ENCODE measurements at regions not wholly inside any gene's neighbourhood (a gene's known extent, or its start where the extent isn't known, plus 50 kb on each side); places are given as distances from the start of the nearest gene placed in this dataset.
"Not testable (repeated sequence)": the region's sequence is repeated elsewhere in the genome, so short reads cannot be mapped to it uniquely, and the experiment has no call there.

DNA sequence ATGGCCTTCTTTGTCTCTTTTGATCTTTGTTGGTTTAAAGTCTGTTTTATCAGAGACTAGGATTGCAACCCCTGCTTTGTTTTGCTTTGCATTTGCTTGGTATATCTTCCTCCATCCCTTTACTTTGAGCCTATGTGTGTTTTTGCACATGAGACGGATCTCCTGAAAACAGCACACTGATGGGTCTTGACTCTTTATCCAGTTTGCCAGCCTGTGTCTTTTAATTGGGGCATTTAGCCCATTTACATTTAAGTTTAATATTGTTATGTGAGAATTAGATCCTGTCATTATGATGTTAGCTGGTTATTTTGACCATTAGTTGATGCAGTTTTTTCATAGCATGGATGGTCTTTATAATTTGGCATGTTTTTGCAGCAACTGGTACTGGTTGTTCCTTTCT lies 89.2 kb upstream of the ITPRID2 start:
- not testable (repeated sequence) for TF ChIP-seq JUN (IDR thresholded peaks at IDR 0.05; ENCODE audit: borderline replicate concordance, low read depth, low read length); JUN (CRISPR knock-in tag; IDR thresholded peaks at IDR 0.05; ENCODE audit: borderline replicate concordance); PRPF4 (IDR thresholded peaks at IDR 0.05; ENCODE audit: insufficient read depth, low read depth, low read length, poor library complexity, severe bottlenecking); TAF1 (IDR thresholded peaks at IDR 0.05; ENCODE audit: control insufficient read depth, extremely low read depth, insufficient read depth, low read length, severe bottlenecking); NFIX (CRISPR knock-in tag; IDR thresholded peaks at IDR 0.05; ENCODE audit: low read depth); ZNF699 (CRISPR knock-in tag; IDR thresholded peaks at IDR 0.05; ENCODE audit: insufficient replicate concordance); NUFIP1 (IDR thresholded peaks at IDR 0.05; ENCODE audit: partially characterized antibody); EZH2 (IDR thresholded peaks at IDR 0.05; ENCODE audit: borderline replicate concordance, low read depth, low read length); POLR2A (conservative IDR thresholded peaks at IDR 0.05)
- TF ChIP-seq, protein P1, sequence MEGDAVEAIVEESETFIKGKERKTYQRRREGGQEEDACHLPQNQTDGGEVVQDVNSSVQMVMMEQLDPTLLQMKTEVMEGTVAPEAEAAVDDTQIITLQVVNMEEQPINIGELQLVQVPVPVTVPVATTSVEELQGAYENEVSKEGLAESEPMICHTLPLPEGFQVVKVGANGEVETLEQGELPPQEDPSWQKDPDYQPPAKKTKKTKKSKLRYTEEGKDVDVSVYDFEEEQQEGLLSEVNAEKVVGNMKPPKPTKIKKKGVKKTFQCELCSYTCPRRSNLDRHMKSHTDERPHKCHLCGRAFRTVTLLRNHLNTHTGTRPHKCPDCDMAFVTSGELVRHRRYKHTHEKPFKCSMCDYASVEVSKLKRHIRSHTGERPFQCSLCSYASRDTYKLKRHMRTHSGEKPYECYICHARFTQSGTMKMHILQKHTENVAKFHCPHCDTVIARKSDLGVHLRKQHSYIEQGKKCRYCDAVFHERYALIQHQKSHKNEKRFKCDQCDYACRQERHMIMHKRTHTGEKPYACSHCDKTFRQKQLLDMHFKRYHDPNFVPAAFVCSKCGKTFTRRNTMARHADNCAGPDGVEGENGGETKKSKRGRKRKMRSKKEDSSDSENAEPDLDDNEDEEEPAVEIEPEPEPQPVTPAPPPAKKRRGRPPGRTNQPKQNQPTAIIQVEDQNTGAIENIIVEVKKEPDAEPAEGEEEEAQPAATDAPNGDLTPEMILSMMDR (IDR thresholded peaks at IDR 0.05 in 2 of 3, conservative IDR thresholded peaks at IDR 0.05 in 1 of 3; ENCODE audit: insufficient read depth in 2 of 3, low read depth in 1 of 3, low read length in 3 of 3), result not testable (repeated sequence)
- TF ChIP-seq, protein P2, sequence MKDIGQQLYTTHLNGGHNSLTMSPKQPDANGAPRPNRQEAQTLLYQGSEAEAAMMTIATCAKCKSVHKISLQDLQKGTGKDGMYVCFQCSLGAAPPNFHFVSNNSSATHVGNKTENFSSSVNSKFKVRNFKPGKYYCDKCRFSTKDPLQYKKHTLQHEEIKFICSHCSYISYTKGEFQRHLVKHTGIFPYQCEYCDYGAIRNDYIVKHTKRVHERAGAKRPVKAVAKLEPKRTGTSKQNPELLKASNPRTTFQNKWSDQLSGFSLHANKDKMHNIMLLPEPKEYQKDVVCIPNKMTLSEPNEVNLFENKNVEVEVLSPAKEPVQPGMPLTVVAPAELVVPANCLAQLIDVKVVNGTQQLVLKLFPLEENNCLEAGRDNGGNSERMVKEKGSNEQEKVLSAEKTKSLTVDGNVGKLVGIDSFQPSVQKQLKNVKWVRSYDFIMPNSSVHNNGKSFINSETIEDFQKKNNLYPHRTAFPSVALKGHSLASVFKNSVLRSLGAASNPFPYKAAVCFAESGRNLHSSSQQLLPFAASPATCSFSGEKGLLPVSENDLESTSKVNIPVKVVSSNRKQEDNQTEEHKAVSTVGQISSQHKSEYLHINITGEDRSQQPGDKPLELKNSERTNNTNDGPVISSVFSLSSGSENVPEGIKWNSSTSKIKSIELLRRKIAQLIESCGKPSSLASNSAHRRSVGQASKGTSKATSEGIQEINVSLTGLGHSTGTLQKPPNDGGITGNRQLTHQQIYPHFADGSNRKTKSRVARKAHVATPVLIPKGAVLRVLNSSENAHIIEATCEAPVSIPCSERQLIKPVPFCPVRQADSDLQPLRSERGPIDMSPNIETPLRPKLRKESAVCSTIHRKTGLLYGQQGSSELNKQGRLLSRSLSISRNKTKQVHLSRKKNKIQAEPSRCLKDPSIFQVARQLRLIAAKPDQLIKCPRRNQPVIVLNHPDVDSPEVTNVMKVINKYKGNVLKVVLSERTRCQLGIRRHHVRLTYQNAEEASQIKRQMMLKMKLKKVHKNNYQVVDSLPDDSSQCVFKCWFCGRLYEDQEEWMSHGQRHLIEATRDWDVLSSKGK (CRISPR knock-in tag; IDR thresholded peaks at IDR 0.05), result not testable (repeated sequence)
- TF ChIP-seq, protein P3, sequence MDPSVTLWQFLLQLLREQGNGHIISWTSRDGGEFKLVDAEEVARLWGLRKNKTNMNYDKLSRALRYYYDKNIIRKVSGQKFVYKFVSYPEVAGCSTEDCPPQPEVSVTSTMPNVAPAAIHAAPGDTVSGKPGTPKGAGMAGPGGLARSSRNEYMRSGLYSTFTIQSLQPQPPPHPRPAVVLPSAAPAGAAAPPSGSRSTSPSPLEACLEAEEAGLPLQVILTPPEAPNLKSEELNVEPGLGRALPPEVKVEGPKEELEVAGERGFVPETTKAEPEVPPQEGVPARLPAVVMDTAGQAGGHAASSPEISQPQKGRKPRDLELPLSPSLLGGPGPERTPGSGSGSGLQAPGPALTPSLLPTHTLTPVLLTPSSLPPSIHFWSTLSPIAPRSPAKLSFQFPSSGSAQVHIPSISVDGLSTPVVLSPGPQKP (CRISPR knock-in tag; IDR thresholded peaks at IDR 0.05), result not testable (repeated sequence)
